HepG2 (cell line): ENCODE measurements at regions not wholly inside any gene's neighbourhood (a gene's known extent, or its start where the extent isn't known, plus 50 kb on each side); places are given as distances from the start of the nearest gene placed in this dataset.
A peak's percentile ranks its signal among the peaks of the same experiment; 100 is the strongest.

Source experiments
- ATF4 ChIP-seq, 2 experiments: fragments of 450-650 bp in 1 of 2; sonication (generic) in 1 of 2; formaldehyde crosslinking; IDR thresholded peaks; 2 replicates each; pipeline versions ENCODE4 v1.5.0 to v1.8.0; 2020 to 2022; ENCODE audit warnings: mild to moderate bottlenecking in 1 of 2, missing genetic modification reagents in 1 of 2
- BRCA1 ChIP-seq: sonication (generic); formaldehyde crosslinking; IDR thresholded peaks from 2 replicates; pipeline ENCODE4 v1.4.0; 2020; ENCODE audit warnings: missing genetic modification reagents
- CENPBD1 ChIP-seq: sonication (generic); formaldehyde crosslinking; IDR thresholded peaks from 2 replicates; pipeline ENCODE4 v1.8.0; 2022; ENCODE audit warnings: missing genetic modification reagents, low read depth, mild to moderate bottlenecking, borderline replicate concordance
- CHD2 ChIP-seq: IDR thresholded peaks from 2 replicates; pipeline ENCODE4 v1.6.1; 2011; ENCODE audit warnings: low read depth, low read length, improper control_type of control experiment
- HNRNPL ChIP-seq: fragments of 200-400 bp; formaldehyde crosslinking; IDR thresholded peaks from 2 replicates; pipeline ENCODE4 v1.6.1; 2017; ENCODE audit warnings: mild to moderate bottlenecking, low read depth, low read length
- MAFK ChIP-seq, 2 experiments: IDR thresholded peaks in 1 of 2; conservative IDR thresholded peaks in 1 of 2; 2 replicates each; pipeline ENCODE4 v1.6.1; 2011; ENCODE audit warnings: improper control_type of control experiment in 2 of 2, low read length in 2 of 2
- MTF1 ChIP-seq: sonication (generic); formaldehyde crosslinking; IDR thresholded peaks from 2 replicates; pipeline ENCODE4 v1.5.0; 2020; ENCODE audit warnings: missing genetic modification reagents
- PPARG ChIP-seq: conservative IDR thresholded peaks from 2 replicates; pipeline ENCODE4 v1.6.1; 2016; ENCODE audit warnings: missing biosample characterization, missing genetic modification reagents
- RNF219 ChIP-seq: sonication (generic); formaldehyde crosslinking; IDR thresholded peaks from 2 replicates; pipeline ENCODE4 v1.5.0; 2020; ENCODE audit warnings: mild to moderate bottlenecking, missing genetic modification reagents
- SOX5 ChIP-seq: IDR thresholded peaks from 2 replicates; pipeline ENCODE4 v1.6.1; 2016; ENCODE audit warnings: borderline replicate concordance
- ZBTB46 ChIP-seq: sonication (generic); formaldehyde crosslinking; IDR thresholded peaks from 2 replicates; pipeline ENCODE4 v1.4.0; 2020; ENCODE audit warnings: mild to moderate bottlenecking, missing genetic modification reagents, borderline replicate concordance
- ZFP41 ChIP-seq: sonication (generic); formaldehyde crosslinking; IDR thresholded peaks from 2 replicates; pipeline ENCODE4 v1.4.0; 2020; ENCODE audit warnings: mild to moderate bottlenecking, missing genetic modification reagents, borderline replicate concordance
- ZNF143 ChIP-seq: sonication (generic); formaldehyde crosslinking; IDR thresholded peaks from 2 replicates; pipeline ENCODE4 v1.4.0; 2020; ENCODE audit warnings: missing genetic modification reagents
- ZNF276 ChIP-seq: sonication (generic); formaldehyde crosslinking; IDR thresholded peaks from 2 replicates; pipeline ENCODE4 v1.4.0; 2020; ENCODE audit warnings: mild to moderate bottlenecking, low read depth, missing genetic modification reagents
- ZNF512B ChIP-seq: sonication (generic); formaldehyde crosslinking; IDR thresholded peaks from 2 replicates; pipeline ENCODE4 v1.5.1; 2020; ENCODE audit warnings: missing genetic modification reagents, mild to moderate bottlenecking, borderline replicate concordance
- ZNF577 ChIP-seq: sonication (generic); formaldehyde crosslinking; IDR thresholded peaks from 2 replicates; pipeline ENCODE4 v1.4.0; 2020; ENCODE audit warnings: mild to moderate bottlenecking, low read depth, missing genetic modification reagents, borderline replicate concordance
- ZNF639 ChIP-seq: conservative IDR thresholded peaks from 2 replicates; pipeline ENCODE4 v1.6.1; 2018; ENCODE audit warnings: missing genetic modification reagents
- ZNF678 ChIP-seq: sonication (generic); formaldehyde crosslinking; IDR thresholded peaks from 2 replicates; pipeline ENCODE4 v1.4.0; 2020; ENCODE audit warnings: mild to moderate bottlenecking, missing genetic modification reagents
- ZNF713 ChIP-seq: sonication (generic); formaldehyde crosslinking; IDR thresholded peaks from 2 replicates; pipeline ENCODE4 v1.4.0; 2020; ENCODE audit warnings: mild to moderate bottlenecking, missing genetic modification reagents

- TF ChIP-seq ATF4 (CRISPR knock-in tag; IDR thresholded peaks at IDR 0.05) (no peak), SOX5 (no peak), ZNF276 (CRISPR knock-in tag) (no peak), ZNF512B (CRISPR knock-in tag) (no peak), MAFK (conservative IDR thresholded peaks at IDR 0.05 in 1 of 2, IDR thresholded peaks at IDR 0.05 in 1 of 2; ENCODE audit: low read length in 2 of 2) (peak; percentile 87 to 90), ZNF678 (CRISPR knock-in tag) (no peak), HNRNPL (no peak), CENPBD1 (no peak), ZNF143 (CRISPR knock-in tag) (no peak), PPARG (CRISPR knock-in tag) (no peak), BRCA1 (CRISPR knock-in tag) (no peak), ZNF713 (CRISPR knock-in tag) (no peak), ZFP41 (no peak), ZNF639 (CRISPR knock-in tag) (no peak), CHD2 (no peak), ZBTB46 (CRISPR knock-in tag) (no peak), ZNF577 (no peak), RNF219 (CRISPR knock-in tag) (no peak), MTF1 (no peak)
Measured at GRCh38 chr2:224268441-224268840, 133.5 kb downstream of the FAM124B start (continued).
